ENCODE measurements at regions not wholly inside any gene's neighbourhood (a gene's known extent, or its start where the extent isn't known, plus 50 kb on each side); places are given as distances from the start of the nearest gene placed in this dataset.
"Not testable (repeated sequence)": the region's sequence is repeated elsewhere in the genome, so short reads cannot be mapped to it uniquely, and the experiment has no call there.

- WGBS, 5 donors: 72 to 81% (median 77%) methylated on average over 5 of the region's 5 CpGs
- H3K27me3 ChIP-seq: peaks cover 0 to 11% (median 0%) of the 10 kb centered on the region in 3 donors
- no peak overlapping the region for H3K27ac ChIP-seq
- intact Hi-C loops (cut with DNase I; ENCODE audit: low total_unique reads): no loop called here
- DNase-seq: no peak
- no peaks in the 10 kb centered on the region for H3K4me1 ChIP-seq
- no peaks in the 10 kb centered on the region for H3K9me3 ChIP-seq
- H3K4me3 ChIP-seq: no peak overlapping the region
- peaks cover 0 to 1% (median 0%) of the 10 kb centered on the region in 4 donors for H3K36me3 ChIP-seq
- TF ChIP-seq POLR2AphosphoS5 (IDR thresholded peaks at IDR 0.05): no peak
- TF ChIP-seq EP300 (IDR thresholded peaks at IDR 0.05): no peak
- TF ChIP-seq CTCF (IDR thresholded peaks at IDR 0.05): no peak
- no peak for TF ChIP-seq POLR2A (IDR thresholded peaks at IDR 0.05)
Measured at GRCh38 chr10:123356799-123357198, 202.6 kb downstream of the BUB3 start.

- Histone ChIP-seq H3K36me3 (peaks cover 0 to 3% (median 0%) of the 10 kb centered on the region in 4 donors), H3K9me3 (no peaks in the 10 kb centered on the region), H3K27me3 (peaks cover 0 to 11% (median 0%) of the 10 kb centered on the region in 3 donors), H3K4me1 (no peaks in the 10 kb centered on the region), H3K27ac (no peak overlapping the region), H3K4me3 (no peak overlapping the region)
- TF ChIP-seq EP300 (IDR thresholded peaks at IDR 0.05): no peak
- TF ChIP-seq CTCF (IDR thresholded peaks at IDR 0.05): no peak
- TF ChIP-seq POLR2AphosphoS5 (IDR thresholded peaks at IDR 0.05): no peak
- no peak for TF ChIP-seq POLR2A (IDR thresholded peaks at IDR 0.05)
- DNase-seq: no peak
- intact Hi-C loops (cut with DNase I; ENCODE audit: low total_unique reads): no loop called here
- WGBS, 5 donors: 60 to 73% (median 65%) methylated on average over 17 of the region's 17 CpGs
Measured at GRCh38 chr10:123357421-123357930, 203.3 kb downstream of the BUB3 start.

GRCh38 chr10:123359539-123359938 lies 205.3 kb downstream of the BUB3 start:
- Histone ChIP-seq H3K27ac (no peak overlapping the region), H3K4me3 (no peak overlapping the region), H3K36me3 (peaks cover 0 to 3% (median 0%) of the 10 kb centered on the region in 4 donors), H3K27me3 (peaks cover 0 to 8% (median 0%) of the 10 kb centered on the region in 3 donors), H3K4me1 (no peaks in the 10 kb centered on the region), H3K9me3 (no peaks in the 10 kb centered on the region)
- TF ChIP-seq CTCF (IDR thresholded peaks at IDR 0.05): no peak
- no peak for TF ChIP-seq POLR2AphosphoS5 (IDR thresholded peaks at IDR 0.05)
- TF ChIP-seq EP300 (IDR thresholded peaks at IDR 0.05): no peak
- TF ChIP-seq POLR2A (IDR thresholded peaks at IDR 0.05): no peak
- no peak for DNase-seq
- 81 to 91% (median 85%) methylated on average over 2 of the region's 2 CpGs for WGBS, 5 donors
- intact Hi-C loops (cut with DNase I; ENCODE audit: low total_unique reads): no loop called here

- Histone ChIP-seq H3K4me1 (no peaks in the 10 kb centered on the region), H3K27ac (no peak overlapping the region), H3K4me3 (no peak overlapping the region), H3K27me3 (no peaks in the 10 kb centered on the region), H3K36me3 (peaks cover 0 to 3% (median 0%) of the 10 kb centered on the region in 4 donors), H3K9me3 (no peaks in the 10 kb centered on the region)
- DNase-seq: no peak
- no peak for TF ChIP-seq EP300 (IDR thresholded peaks at IDR 0.05)
- WGBS, 5 donors: 80 to 84% (median 83%) methylated on average over 5 of the region's 5 CpGs
- intact Hi-C loops (cut with DNase I; ENCODE audit: low total_unique reads): no loop called here
Measured at GRCh38 chr10:123361832-123362231, 207.6 kb downstream of the BUB3 start.

GRCh38 chr10:123367195-123367594 lies 213.0 kb downstream of the BUB3 start:
- H3K9me3 ChIP-seq: peaks cover 0 to 9% (median 3%) of the 10 kb centered on the region in 4 donors
- no peak for DNase-seq
- WGBS, 5 donors: 85 to 92% (median 88%) methylated on average over 4 of the region's 4 CpGs

GRCh38 chr10:123371626-123372025 lies 217.4 kb downstream of the BUB3 start:
- 47 to 72% (median 60%) methylated on average over 2 of the region's 2 CpGs for WGBS, 5 donors
- H3K36me3 ChIP-seq; DNase-seq; intact Hi-C loops (cut with DNase I; ENCODE audit: low total_unique reads); H3K9me3 ChIP-seq; H3K4me1 ChIP-seq; H3K27me3 ChIP-seq; H3K4me3 ChIP-seq; H3K27ac ChIP-seq: not testable (repeated sequence)

More at GRCh38 chr10:123367195-123367594, 213.0 kb downstream of the BUB3 start:
- H3K27ac ChIP-seq: no peak overlapping the region
- no peaks in the 10 kb centered on the region for H3K4me1 ChIP-seq
- no peak for TF ChIP-seq POLR2A (IDR thresholded peaks at IDR 0.05)
- TF ChIP-seq CTCF (IDR thresholded peaks at IDR 0.05): no peak
- TF ChIP-seq EP300 (IDR thresholded peaks at IDR 0.05): no peak
- no peak for TF ChIP-seq POLR2AphosphoS5 (IDR thresholded peaks at IDR 0.05)
- no peak overlapping the region for H3K4me3 ChIP-seq
- intact Hi-C loops (cut with DNase I; ENCODE audit: low total_unique reads): no loop called here
- no peaks in the 10 kb centered on the region for H3K27me3 ChIP-seq
- no peaks in the 10 kb centered on the region for H3K36me3 ChIP-seq

Measured in stomach (tissue), 8 donors.